HepG2 (cell line): ENCODE measurements at regions not wholly inside any gene's neighbourhood (a gene's known extent, or its start where the extent isn't known, plus 50 kb on each side); places are given as distances from the start of the nearest gene placed in this dataset.

Source experiments
- ATAC-seq: fragments of 200-7000 bp; cut with Tn5 transposase; 3 replicates; pipeline ENCODE4 v1.9.1; 2020; ENCODE audit warnings: mild to moderate bottlenecking, moderate library complexity
- BruUV-seq: library from RNA; stranded (reverse); fragments of 400-500 nt; replicated peaks from 2 replicates; lab custom pipeline; 2021; lab: Mats Ljungman, UMichigan
- CTCF ChIA-PET: fragments of 300-600 bp; formaldehyde crosslinking; extraction: SDS; loops from one replicate; lab custom pipeline; 2021; ENCODE audit warnings: low total read pairs, inconsistent platforms, low intra/inter-chr PET ratio; lab: Yijun Ruan, JAX
- POLR2A ChIA-PET: fragments of 350-600 bp; sonication (Branson Sonifier 250); formaldehyde crosslinking; loops from one replicate; lab custom pipeline; 2020; ENCODE audit warnings: antibody characterized with exemption, inconsistent platforms; lab: Yijun Ruan, JAX
- DNase-seq: peaks from one replicate; pipeline ENCODE4 v3.0.0-alpha.2; 2015; ENCODE audit warnings: low spot score
- FAIRE-seq: peaks from 3 replicates; lab custom pipeline; 2011; peaks lifted over from hg19 to GRCh38; lab: Jason Lieb, UNC
- H2AFZ ChIP-seq: one replicate; pipeline ENCODE4 v1.6.1; 2011; ENCODE audit warnings: low read length, inconsistent platforms
- H3K27ac ChIP-seq: fragments of 300-600 bp; 3 replicates; pipeline ENCODE4 v1.8.0; 2011; ENCODE audit warnings: mixed run types, mild to moderate bottlenecking, mixed read lengths, low read length, inconsistent platforms; ENCODE audit not compliant: insufficient read depth; ENCODE audit errors: extremely low read length
- H3K27me3 ChIP-seq, 2 experiments: fragments of 200-600 bp in 1 of 2; 2 replicates in 1 of 2; 3 replicates in 1 of 2; pipeline versions ENCODE4 v1.6.0 to v1.8.0; 2011; ENCODE audit warnings: low read length in 2 of 2, mild to moderate bottlenecking in 2 of 2, moderate library complexity in 2 of 2, inconsistent platforms in 1 of 2; ENCODE audit not compliant: insufficient read depth in 2 of 2, control insufficient read depth in 1 of 2
- H3K36me3 ChIP-seq, 2 experiments: fragments of 200-600 bp in 1 of 2; replicated peaks in 1 of 2; 2 replicates in 1 of 2; 3 replicates in 1 of 2; pipeline versions ENCODE4 v1.5.1 to v1.8.0; 2011; ENCODE audit warnings: low read length in 2 of 2, inconsistent platforms in 1 of 2; ENCODE audit not compliant: insufficient read depth in 2 of 2, control insufficient read depth in 1 of 2
- H3K4me1 ChIP-seq: 2 replicates; pipeline ENCODE4 v1.5.1; 2012; ENCODE audit warnings: low read length, inconsistent platforms; ENCODE audit not compliant: insufficient read depth
- H3K4me2 ChIP-seq: 2 replicates; pipeline ENCODE4 v1.6.0; 2011; ENCODE audit warnings: low read depth, low read length, inconsistent platforms
- H3K4me3 ChIP-seq, 3 experiments: fragments of 200-600 bp in 1 of 3; sonication (generic), shearing (Covaris generic) in 1 of 3; replicated peaks in 1 of 3; 2 replicates each; pipeline ENCODE4 v1.5.1; 2011 to 2016; ENCODE audit warnings: low read length in 3 of 3, inconsistent platforms in 2 of 3, low read depth in 2 of 3, mild to moderate bottlenecking in 2 of 3, control low read depth in 1 of 3, mixed read lengths in 1 of 3; ENCODE audit not compliant: insufficient read depth in 1 of 3
- H3K79me2 ChIP-seq: one replicate; pipeline ENCODE4 v1.6.1; 2011; ENCODE audit warnings: low read length, inconsistent platforms; ENCODE audit not compliant: insufficient read depth
- H3K9ac ChIP-seq: 2 replicates; pipeline ENCODE4 v1.6.0; 2011; ENCODE audit warnings: mild to moderate bottlenecking, low read depth, low read length, inconsistent platforms; ENCODE audit not compliant: insufficient read depth
- H3K9me3 ChIP-seq: 2 replicates; pipeline ENCODE4 v1.5.1; 2012; ENCODE audit warnings: mild to moderate bottlenecking, low read length
- H4K20me1 ChIP-seq: 2 replicates; pipeline ENCODE4 v1.6.0; 2011; ENCODE audit warnings: inconsistent platforms, mild to moderate bottlenecking, low read length, moderate library complexity; ENCODE audit not compliant: insufficient read depth
- GATAD1 ChIP-seq: IDR thresholded peaks from 2 replicates; pipeline ENCODE4 v1.6.1; 2016; ENCODE audit warnings: missing genetic modification reagents, missing compliant biosample characterization
- PBX2 ChIP-seq: IDR thresholded peaks from 2 replicates; pipeline ENCODE4 v1.6.1; 2016; ENCODE audit warnings: control low read depth
- ZNF784 ChIP-seq: sonication (generic); formaldehyde crosslinking; IDR thresholded peaks from 2 replicates; pipeline ENCODE4 v1.5.1; 2020; ENCODE audit warnings: missing genetic modification reagents, mild to moderate bottlenecking, borderline replicate concordance
- ZSCAN9 ChIP-seq: IDR thresholded peaks from 2 replicates; pipeline ENCODE4 v1.6.1; 2016; ENCODE audit warnings: borderline replicate concordance
- WGBS: methylation state at CpG from one replicate; pipeline ENCODE4 v1.1.6; 2017; ENCODE audit warnings: low lambda C conversion rate; 5-methylcytosine and 5-hydroxymethylcytosine counted together
- in situ Hi-C: cut with HindIII; loops from 2 replicates; pipeline ENCODE4 v1.10.0; 2017; ENCODE audit warnings: low pct_unique_long_range_greater_than_20kb; ENCODE audit not compliant: extremely low pct_ligation_motif_present
- intact Hi-C: fragments of 100-400 bp; cut with micrococcal nuclease; formaldehyde crosslinking; loops from one replicate; pipeline ENCODE4 v1.10.0; 2022; ENCODE audit not compliant: unreplicated experiment
- TF ChIP-seq, protein P1 (sequence below): sonication (generic); formaldehyde crosslinking; IDR thresholded peaks from 2 replicates; pipeline ENCODE4 v1.4.0; 2020; ENCODE audit warnings: mild to moderate bottlenecking, missing genetic modification reagents

GRCh38 chr6:134610411-134610810 lies 292.5 kb upstream of the SGK1 start:
- no peak for ATAC-seq
- no peak overlapping the region for H2AFZ ChIP-seq
- no TSS peak for BruUV-seq
- DNase-seq = no peak
- FAIRE-seq = no peak
- H4K20me1 ChIP-seq = no peaks in the 10 kb centered on the region
- intact Hi-C loops = no loop called here
- no peak overlapping the region for H3K4me3 ChIP-seq
- TF ChIP-seq, protein P1, sequence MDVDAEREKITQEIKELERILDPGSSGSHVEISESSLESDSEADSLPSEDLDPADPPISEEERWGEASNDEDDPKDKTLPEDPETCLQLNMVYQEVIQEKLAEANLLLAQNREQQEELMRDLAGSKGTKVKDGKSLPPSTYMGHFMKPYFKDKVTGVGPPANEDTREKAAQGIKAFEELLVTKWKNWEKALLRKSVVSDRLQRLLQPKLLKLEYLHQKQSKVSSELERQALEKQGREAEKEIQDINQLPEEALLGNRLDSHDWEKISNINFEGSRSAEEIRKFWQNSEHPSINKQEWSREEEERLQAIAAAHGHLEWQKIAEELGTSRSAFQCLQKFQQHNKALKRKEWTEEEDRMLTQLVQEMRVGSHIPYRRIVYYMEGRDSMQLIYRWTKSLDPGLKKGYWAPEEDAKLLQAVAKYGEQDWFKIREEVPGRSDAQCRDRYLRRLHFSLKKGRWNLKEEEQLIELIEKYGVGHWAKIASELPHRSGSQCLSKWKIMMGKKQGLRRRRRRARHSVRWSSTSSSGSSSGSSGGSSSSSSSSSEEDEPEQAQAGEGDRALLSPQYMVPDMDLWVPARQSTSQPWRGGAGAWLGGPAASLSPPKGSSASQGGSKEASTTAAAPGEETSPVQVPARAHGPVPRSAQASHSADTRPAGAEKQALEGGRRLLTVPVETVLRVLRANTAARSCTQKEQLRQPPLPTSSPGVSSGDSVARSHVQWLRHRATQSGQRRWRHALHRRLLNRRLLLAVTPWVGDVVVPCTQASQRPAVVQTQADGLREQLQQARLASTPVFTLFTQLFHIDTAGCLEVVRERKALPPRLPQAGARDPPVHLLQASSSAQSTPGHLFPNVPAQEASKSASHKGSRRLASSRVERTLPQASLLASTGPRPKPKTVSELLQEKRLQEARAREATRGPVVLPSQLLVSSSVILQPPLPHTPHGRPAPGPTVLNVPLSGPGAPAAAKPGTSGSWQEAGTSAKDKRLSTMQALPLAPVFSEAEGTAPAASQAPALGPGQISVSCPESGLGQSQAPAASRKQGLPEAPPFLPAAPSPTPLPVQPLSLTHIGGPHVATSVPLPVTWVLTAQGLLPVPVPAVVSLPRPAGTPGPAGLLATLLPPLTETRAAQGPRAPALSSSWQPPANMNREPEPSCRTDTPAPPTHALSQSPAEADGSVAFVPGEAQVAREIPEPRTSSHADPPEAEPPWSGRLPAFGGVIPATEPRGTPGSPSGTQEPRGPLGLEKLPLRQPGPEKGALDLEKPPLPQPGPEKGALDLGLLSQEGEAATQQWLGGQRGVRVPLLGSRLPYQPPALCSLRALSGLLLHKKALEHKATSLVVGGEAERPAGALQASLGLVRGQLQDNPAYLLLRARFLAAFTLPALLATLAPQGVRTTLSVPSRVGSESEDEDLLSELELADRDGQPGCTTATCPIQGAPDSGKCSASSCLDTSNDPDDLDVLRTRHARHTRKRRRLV = no peak
- TF ChIP-seq PBX2 (no peak), ZNF784 (CRISPR knock-in tag) (no peak), ZSCAN9 (CRISPR knock-in tag) (no peak), GATAD1 (CRISPR knock-in tag) (no peak)
- POLR2A ChIA-PET = no interaction called here
- in situ Hi-C loops = no loop called here
- no peaks in the 10 kb centered on the region for H3K9me3 ChIP-seq
- H3K9ac ChIP-seq = no peak overlapping the region
- no peaks in the 10 kb centered on the region for H3K27me3 ChIP-seq
- H3K27ac ChIP-seq = no peak overlapping the region
- no peaks in the 10 kb centered on the region for H3K36me3 ChIP-seq
- CTCF ChIA-PET = no interaction called here
- H3K4me1 ChIP-seq = no peaks in the 10 kb centered on the region
- WGBS = 0% methylated on average over 2 of the region's 2 CpGs
- H3K4me2 ChIP-seq = no peak overlapping the region
- no peaks in the 10 kb centered on the region for H3K79me2 ChIP-seq
